ENCODE measurements at regions not wholly inside any gene's neighbourhood (a gene's known extent, or its start where the extent isn't known, plus 50 kb on each side); places are given as distances from the start of the nearest gene placed in this dataset.

- no peak overlapping the region for H3K27ac ChIP-seq
- H3K9me3 ChIP-seq, result no peaks in the 10 kb centered on the region
- H3K27me3 ChIP-seq, result no peaks in the 10 kb centered on the region
- no peaks in the 10 kb centered on the region for H3K4me1 ChIP-seq
- no peak for DNase-seq
- TF ChIP-seq POLR2A (IDR thresholded peaks at IDR 0.05) (no peak), CTCF (IDR thresholded peaks at IDR 0.05) (no peak)
- no peaks in the 10 kb centered on the region for H3K36me3 ChIP-seq
- H3K4me3 ChIP-seq, result no peak overlapping the region
Observed at GRCh38 chr6:112592159-112592558, 245.0 kb downstream of the RFPL4B start.

DNA sequence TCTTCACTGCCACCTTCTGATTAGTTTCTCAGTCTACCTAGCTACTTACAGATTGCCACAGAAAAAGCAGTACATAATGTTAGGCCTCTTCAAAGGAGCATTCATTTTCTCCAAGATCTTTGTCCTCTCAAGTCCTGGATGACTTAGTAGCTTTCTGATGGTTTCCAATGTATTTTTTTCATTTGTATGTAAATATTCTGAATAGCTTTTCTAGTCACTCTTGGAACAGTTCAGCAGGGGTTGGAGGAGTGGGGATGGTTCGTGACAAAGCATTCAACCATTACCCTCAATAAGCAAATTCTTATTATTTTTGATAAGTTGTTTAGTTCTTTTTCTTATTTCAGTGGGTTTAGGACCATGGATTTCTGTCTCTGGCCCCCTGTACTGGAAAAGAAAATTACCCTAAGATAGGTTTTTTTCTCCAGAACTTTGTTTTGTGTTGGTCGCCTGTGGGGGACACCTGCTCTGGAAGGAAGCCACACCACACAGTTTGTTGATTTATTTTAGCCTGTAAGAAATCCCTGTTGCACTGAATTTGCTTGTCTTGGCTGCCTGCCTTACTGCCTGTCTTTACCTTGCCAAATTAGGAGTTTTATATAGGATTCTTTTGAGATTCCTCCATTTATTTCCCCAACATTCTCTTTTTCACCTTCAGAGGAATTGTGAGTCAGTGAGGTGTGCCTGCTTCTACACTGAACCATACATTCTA lies 247.9 kb downstream of the RFPL4B start:
- no peak overlapping the region for H3K4me3 ChIP-seq
- no peaks in the 10 kb centered on the region for H3K27me3 ChIP-seq

GRCh38 chr6:112595841-112596240 lies 248.7 kb downstream of the RFPL4B start:
- no peaks in the 10 kb centered on the region for H3K27me3 ChIP-seq
- H3K27ac ChIP-seq, result no peak overlapping the region
- DNase-seq, result no peak
- no peaks in the 10 kb centered on the region for H3K9me3 ChIP-seq
- no peaks in the 10 kb centered on the region for H3K36me3 ChIP-seq
- no peak for TF ChIP-seq CTCF (IDR thresholded peaks at IDR 0.05)
- TF ChIP-seq POLR2A (IDR thresholded peaks at IDR 0.05), result no peak
- H3K4me3 ChIP-seq, result no peak overlapping the region
- H3K4me1 ChIP-seq, result no peaks in the 10 kb centered on the region

More for the DNA sequence above, 247.9 kb downstream of the RFPL4B start:
- H3K36me3 ChIP-seq, result no peaks in the 10 kb centered on the region
- no peaks in the 10 kb centered on the region for H3K4me1 ChIP-seq
- H3K27ac ChIP-seq, result no peak overlapping the region
- DNase-seq, result no peak
- no peaks in the 10 kb centered on the region for H3K9me3 ChIP-seq
- TF ChIP-seq POLR2A (IDR thresholded peaks at IDR 0.05) (no peak), CTCF (IDR thresholded peaks at IDR 0.05) (no peak)

- Histone ChIP-seq H3K4me1 (no peaks in the 10 kb centered on the region), H3K27ac (no peak overlapping the region), H3K4me3 (no peak overlapping the region), H3K36me3 (no peaks in the 10 kb centered on the region), H3K27me3 (no peaks in the 10 kb centered on the region), H3K9me3 (no peaks in the 10 kb centered on the region)
- TF ChIP-seq POLR2A (IDR thresholded peaks at IDR 0.05) (no peak), CTCF (IDR thresholded peaks at IDR 0.05) (no peak)
- no peak for DNase-seq
Observed at GRCh38 chr6:112597176-112597575, 250.0 kb downstream of the RFPL4B start.

DNA sequence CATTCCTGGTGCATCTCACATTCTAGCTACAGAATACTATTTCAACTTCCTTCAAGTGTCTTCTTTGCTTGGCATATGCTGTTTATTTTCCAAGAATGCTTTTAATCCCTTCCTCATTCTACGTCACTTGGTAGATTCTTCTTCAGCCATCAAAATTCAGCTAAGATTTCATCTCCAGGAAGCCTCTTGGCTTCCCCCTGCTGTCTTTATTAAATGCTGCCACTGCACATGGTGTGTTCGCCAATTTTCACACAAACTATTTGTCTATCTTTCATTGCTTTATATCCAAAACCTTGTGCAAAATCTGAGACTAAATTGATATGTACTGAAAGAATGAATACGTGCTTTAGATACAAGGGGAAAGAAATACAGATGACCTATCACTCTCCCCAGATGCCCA lies 253.0 kb downstream of the RFPL4B start:
- Histone ChIP-seq H3K4me3 (no peak overlapping the region), H3K9me3 (no peaks in the 10 kb centered on the region), H3K4me1 (no peaks in the 10 kb centered on the region), H3K27me3 (no peaks in the 10 kb centered on the region), H3K27ac (no peak overlapping the region), H3K36me3 (no peaks in the 10 kb centered on the region)
- TF ChIP-seq CTCF (IDR thresholded peaks at IDR 0.05) (no peak), POLR2A (IDR thresholded peaks at IDR 0.05) (no peak)
- DNase-seq, result no peak

- TF ChIP-seq POLR2A (IDR thresholded peaks at IDR 0.05) (no peak), CTCF (IDR thresholded peaks at IDR 0.05) (no peak)
- no peaks in the 10 kb centered on the region for H3K4me1 ChIP-seq
- no peaks in the 10 kb centered on the region for H3K36me3 ChIP-seq
- no peak overlapping the region for H3K27ac ChIP-seq
- H3K27me3 ChIP-seq, result no peaks in the 10 kb centered on the region
- peaks cover 0 to 3% (median under 1%) of the 10 kb centered on the region in 4 donors for H3K9me3 ChIP-seq
- no peak for DNase-seq
- no peak overlapping the region for H3K4me3 ChIP-seq
Observed at GRCh38 chr6:112603726-112604125, 256.6 kb downstream of the RFPL4B start.
